ENCODE measurements at regions not wholly inside any gene's neighbourhood (a gene's known extent, or its start where the extent isn't known, plus 50 kb on each side); places are given as distances from the start of the nearest gene placed in this dataset.

- H3K56ac ChIP-seq (replicated peaks; ENCODE audit: insufficient read length, low read depth, low read length): no peak overlapping the region
- H2BK5ac ChIP-seq (ENCODE audit: low read depth, low read length): no peak overlapping the region
- H2BK120ac ChIP-seq (replicated peaks; ENCODE audit: low read depth, low read length): no peak overlapping the region
- no peak for FAIRE-seq
- no peak overlapping the region for H3K4me2 ChIP-seq (ENCODE audit: insufficient read depth in 1 of 2, low read depth in 2 of 2, low read length in 2 of 2)
- no peak overlapping the region for H3K23ac ChIP-seq (ENCODE audit: insufficient read length)
- CTCF ChIA-PET (ENCODE audit: partially characterized antibody): interaction anchor here (0.6 to 1.1 kb wide), 2 partner anchors 39 to 308 kb away, joined by 3 to 5 read pairs; no protein-coding TSS in a partner anchor
- H3K4me1 ChIP-seq (replicated peaks in 1 of 4; ENCODE audit: control insufficient read depth in 3 of 4, insufficient read depth in 4 of 4, low read length in 3 of 4): peaks cover 0 to 4% (median 0%) of the 10 kb centered on the region in 4 experiments; a peak in 2 of 7 replicates
- H3K23me2 ChIP-seq (ENCODE audit: low read depth, low read length): no peaks in the 10 kb centered on the region
- H4K91ac ChIP-seq (replicated peaks; ENCODE audit: insufficient read length, low read length): no peak overlapping the region
- H3K36me3 ChIP-seq (ENCODE audit: control insufficient read depth in 2 of 4, insufficient read depth in 4 of 4, low read length in 3 of 4): no peaks in the 10 kb centered on the region
- H4K8ac ChIP-seq (ENCODE audit: extremely low read depth, insufficient read depth, low read length): no peak overlapping the region
- no peak overlapping the region for H3K4me3 ChIP-seq (ENCODE audit: extremely low read depth in 1 of 4, insufficient read depth in 2 of 4, low read depth in 3 of 4, low read length in 4 of 4)
- H3K9ac ChIP-seq (replicated peaks in 1 of 4; ENCODE audit: extremely low read depth in 1 of 4, low read depth in 3 of 4, low read length in 3 of 4): no peak overlapping the region
- no peak overlapping the region for H3K18ac ChIP-seq (ENCODE audit: extremely low read depth, low read length)
- H2AK5ac ChIP-seq (ENCODE audit: low read depth, low read length): no peak overlapping the region
- H4K5ac ChIP-seq (ENCODE audit: insufficient read length, low read depth, low read length): no peak overlapping the region
- no peak overlapping the region for H3K4ac ChIP-seq (replicated peaks; ENCODE audit: insufficient read length, low read depth, low read length)
- no peak overlapping the region for H2BK15ac ChIP-seq (ENCODE audit: low read length)
- no peak for DNase-seq (ENCODE audit: low read depth in 1 of 2, low spot score in 2 of 2)
- no peak overlapping the region for H2BK12ac ChIP-seq (ENCODE audit: low read depth, low read length)
- no peak overlapping the region for H2BK20ac ChIP-seq (ENCODE audit: low read length)
- H4K20me1 ChIP-seq (replicated peaks in 1 of 2; ENCODE audit: control insufficient read depth in 1 of 2, insufficient read depth in 2 of 2, low read length in 2 of 2): no peaks in the 10 kb centered on the region
- H3K79me1 ChIP-seq (ENCODE audit: low read depth, low read length): no peaks in the 10 kb centered on the region
- H3K14ac ChIP-seq (ENCODE audit: insufficient read length): no peak overlapping the region
- TF ChIP-seq CTBP2 (IDR thresholded peaks at IDR 0.05; ENCODE audit: borderline replicate concordance, insufficient read depth, insufficient read length, low read length) (no peak), SIX5 (IDR thresholded peaks at IDR 0.05; ENCODE audit: low read depth, low read length) (no peak), EZH2 (IDR thresholded peaks at IDR 0.05; ENCODE audit: low read depth, low read length, severe bottlenecking) (no peak), ATF3 (IDR thresholded peaks at IDR 0.05; ENCODE audit: insufficient read depth, low read depth, low read length) (no peak), BCL11A (IDR thresholded peaks at IDR 0.05; ENCODE audit: low read depth in 2 of 2, low read length in 2 of 2) (no peak)
- POLR2A ChIA-PET (ENCODE audit: partially characterized antibody): no interaction called here
- no peak overlapping the region for H2AFZ ChIP-seq (ENCODE audit: low read length)
- WGBS, 2 experiments (ENCODE audit: extremely low coverage in 1 of 2, insufficient coverage in 1 of 2, insufficient read length in 1 of 2, insufficient replicate concordance in 2 of 2, low coverage in 1 of 2, low lambda C conversion rate in 2 of 2, missing lambda C conversion rate in 1 of 2): 93% methylated on average over 2 of the region's 2 CpGs; no CpG with 5 or more reads in 1 of the 2 experiments
- H3K9me3 ChIP-seq (ENCODE audit: insufficient read depth in 2 of 2, low read depth in 1 of 2, low read length in 1 of 2): no peaks in the 10 kb centered on the region
- no peak overlapping the region for H3K27ac ChIP-seq (ENCODE audit: low read depth, low read length)
- H3K79me2 ChIP-seq (ENCODE audit: control insufficient read depth in 1 of 2, insufficient read depth in 2 of 2, low read length in 2 of 2): no peaks in the 10 kb centered on the region
- peaks cover 0 to 2% (median 0%) of the 10 kb centered on the region in 4 experiments; a peak in 1 of 7 replicates for H3K27me3 ChIP-seq (replicated peaks in 1 of 4; ENCODE audit: control insufficient read depth in 3 of 4, extremely low read depth in 1 of 4, insufficient read depth in 3 of 4, low read length in 3 of 4)
Measured at GRCh38 chr6:145003145-145003544, 718.0 kb downstream of the UTRN start.

Measured in H1 (cell line).